ENCODE measurements at regions not wholly inside any gene's neighbourhood (a gene's known extent, or its start where the extent isn't known, plus 50 kb on each side); places are given as distances from the start of the nearest gene placed in this dataset.
"Not testable (repeated sequence)": the region's sequence is repeated elsewhere in the genome, so short reads cannot be mapped to it uniquely, and the experiment has no call there.

GRCh38 chr17:21470422-21470821 lies 94.3 kb downstream of the KCNJ12 start:
- not testable (repeated sequence) for DNase-seq (ENCODE audit: low read depth in 2 of 2)

- no peak for DNase-seq (ENCODE audit: low read depth in 2 of 2)
Measured at GRCh38 chr17:21470861-21471260, 94.7 kb downstream of the KCNJ12 start.

GRCh38 chr17:21474815-21475214 lies 98.7 kb downstream of the KCNJ12 start:
- no peak for DNase-seq (ENCODE audit: low read depth in 2 of 2)

- no peak for DNase-seq (ENCODE audit: low read depth in 2 of 2)
Measured at GRCh38 chr17:21475571-21475970, 99.4 kb downstream of the KCNJ12 start.

- no peak for DNase-seq (ENCODE audit: low read depth in 2 of 2)
Measured at GRCh38 chr17:21476867-21477266, 100.7 kb downstream of the KCNJ12 start.

GRCh38 chr17:21482189-21482865 lies 106.2 kb downstream of the KCNJ12 start:
- no peak for DNase-seq (ENCODE audit: low read depth in 2 of 2)

GRCh38 chr17:21488043-21488442 lies 111.9 kb downstream of the KCNJ12 start:
- DNase-seq (ENCODE audit: low read depth in 2 of 2): not testable (repeated sequence)

- no peak for DNase-seq (ENCODE audit: low read depth in 2 of 2)
Measured at GRCh38 chr17:21493993-21494392, 117.8 kb downstream of the KCNJ12 start.

GRCh38 chr17:21495281-21495680 lies 119.1 kb downstream of the KCNJ12 start:
- DNase-seq (ENCODE audit: low read depth in 2 of 2): no peak

- no peak for DNase-seq (ENCODE audit: low read depth in 2 of 2)
Measured at GRCh38 chr17:21500064-21500463, 123.9 kb downstream of the KCNJ12 start.

- DNase-seq (ENCODE audit: low read depth in 2 of 2): not testable (repeated sequence)
Measured at GRCh38 chr17:21501927-21502700, 126.0 kb downstream of the KCNJ12 start.

- DNase-seq (ENCODE audit: low read depth in 2 of 2): no peak
Measured at GRCh38 chr17:21505819-21506815, 130.0 kb downstream of the KCNJ12 start.

- not testable (repeated sequence) for DNase-seq (ENCODE audit: low read depth in 2 of 2)
Measured at GRCh38 chr17:21507806-21508205, 131.6 kb downstream of the KCNJ12 start.

- no peak for DNase-seq (ENCODE audit: low read depth in 2 of 2)
Measured at GRCh38 chr17:21508211-21508610, 132.1 kb downstream of the KCNJ12 start.

GRCh38 chr17:21509356-21509755 lies 133.2 kb downstream of the KCNJ12 start:
- DNase-seq (ENCODE audit: low read depth in 2 of 2): not testable (repeated sequence)

- DNase-seq (ENCODE audit: low read depth in 2 of 2): no peak
Measured at GRCh38 chr17:21510686-21511362, 134.7 kb downstream of the KCNJ12 start.

GRCh38 chr17:21511363-21512195 lies 135.4 kb downstream of the KCNJ12 start:
- peak; percentile 18 to 50 for DNase-seq (ENCODE audit: low read depth in 2 of 2)

- no peak for DNase-seq (ENCODE audit: low read depth in 2 of 2)
Measured at GRCh38 chr17:21512307-21513011, 136.3 kb downstream of the KCNJ12 start.

GRCh38 chr17:21513012-21513570 lies 136.9 kb downstream of the KCNJ12 start:
- peak; percentile 55 to 69 for DNase-seq (ENCODE audit: low read depth in 2 of 2)
